ENCODE measurements at regions not wholly inside any gene's neighbourhood (a gene's known extent, or its start where the extent isn't known, plus 50 kb on each side); places are given as distances from the start of the nearest gene placed in this dataset.

DNA sequence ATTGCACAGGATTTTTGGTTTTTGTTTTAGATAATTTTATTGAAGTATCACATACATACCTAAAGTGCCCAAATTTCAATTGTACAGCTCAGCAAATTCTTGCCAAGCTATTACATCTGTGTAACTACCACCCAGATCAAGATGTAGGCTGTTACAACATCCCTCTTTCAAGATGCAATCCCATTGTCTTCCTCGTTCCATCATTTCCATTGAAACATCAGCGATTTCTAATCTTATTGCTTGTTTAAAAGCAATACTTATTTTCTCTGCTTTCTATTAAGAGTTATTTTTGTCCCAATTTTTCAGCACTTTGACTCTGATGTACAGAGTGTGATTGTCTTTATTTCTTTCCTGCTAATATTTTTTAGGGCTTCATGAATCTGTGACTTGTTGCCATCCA, 372.8 kb upstream of the SHH start:
- H3K9ac ChIP-seq (ENCODE audit: insufficient read length, low read depth) = no peak overlapping the region
- H3K27me3 ChIP-seq (ENCODE audit: insufficient read depth, insufficient read length) = no peaks in the 10 kb centered on the region
- no peak for DNase-seq (ENCODE audit: low read depth, low spot score)
- H3K4me1 ChIP-seq (ENCODE audit: insufficient read depth, insufficient read length) = no peaks in the 10 kb centered on the region
- no peak for TF ChIP-seq YY1 (IDR thresholded peaks at IDR 0.05; ENCODE audit: insufficient read depth, insufficient read length)
- TF ChIP-seq ZNF274 (IDR thresholded peaks at IDR 0.05; ENCODE audit: low read depth, low read length) = no peak
- H3K4me3 ChIP-seq (ENCODE audit: insufficient read length, low read depth) = no peak overlapping the region
- peaks cover 26% of the 10 kb centered on the region for H3K9me3 ChIP-seq (ENCODE audit: insufficient read depth, low read length)
- no peaks in the 10 kb centered on the region for H3K36me3 ChIP-seq (ENCODE audit: insufficient read depth, insufficient read length, low read length)

DNA sequence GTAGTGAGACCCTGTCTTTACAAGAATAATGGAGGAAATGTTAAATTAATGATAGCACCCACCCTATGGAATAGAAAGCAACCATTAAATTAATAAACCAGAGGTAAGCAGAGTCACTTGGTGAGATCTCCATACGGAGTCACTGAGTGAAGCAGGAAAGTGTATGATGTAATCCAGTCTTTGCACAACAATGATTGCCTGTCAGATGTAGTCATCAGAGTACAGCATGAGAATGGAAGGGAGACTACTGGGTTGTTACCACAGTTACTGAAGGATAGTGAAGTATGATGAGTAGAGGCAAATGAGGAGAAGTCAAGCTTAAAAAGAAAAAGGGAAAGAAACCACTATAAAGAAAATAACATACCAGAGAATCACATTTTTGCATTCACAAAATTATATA, 371.9 kb upstream of the SHH start:
- H3K9ac ChIP-seq (ENCODE audit: insufficient read length, low read depth) = no peak overlapping the region
- peaks cover 26% of the 10 kb centered on the region for H3K9me3 ChIP-seq (ENCODE audit: insufficient read depth, low read length)
- TF ChIP-seq SUZ12 (IDR thresholded peaks at IDR 0.05; ENCODE audit: extremely low read depth, insufficient read depth, insufficient read length) (no peak), YY1 (IDR thresholded peaks at IDR 0.05; ENCODE audit: insufficient read depth, insufficient read length) (no peak), ZNF274 (IDR thresholded peaks at IDR 0.05; ENCODE audit: low read depth, low read length) (no peak)
- no peaks in the 10 kb centered on the region for H3K27me3 ChIP-seq (ENCODE audit: insufficient read depth, insufficient read length)
- DNase-seq (ENCODE audit: low read depth, low spot score) = no peak
- no peaks in the 10 kb centered on the region for H3K4me1 ChIP-seq (ENCODE audit: insufficient read depth, insufficient read length)
- no peak overlapping the region for H3K4me3 ChIP-seq (ENCODE audit: insufficient read length, low read depth)
- H3K36me3 ChIP-seq (ENCODE audit: insufficient read depth, insufficient read length, low read length) = no peaks in the 10 kb centered on the region

DNA sequence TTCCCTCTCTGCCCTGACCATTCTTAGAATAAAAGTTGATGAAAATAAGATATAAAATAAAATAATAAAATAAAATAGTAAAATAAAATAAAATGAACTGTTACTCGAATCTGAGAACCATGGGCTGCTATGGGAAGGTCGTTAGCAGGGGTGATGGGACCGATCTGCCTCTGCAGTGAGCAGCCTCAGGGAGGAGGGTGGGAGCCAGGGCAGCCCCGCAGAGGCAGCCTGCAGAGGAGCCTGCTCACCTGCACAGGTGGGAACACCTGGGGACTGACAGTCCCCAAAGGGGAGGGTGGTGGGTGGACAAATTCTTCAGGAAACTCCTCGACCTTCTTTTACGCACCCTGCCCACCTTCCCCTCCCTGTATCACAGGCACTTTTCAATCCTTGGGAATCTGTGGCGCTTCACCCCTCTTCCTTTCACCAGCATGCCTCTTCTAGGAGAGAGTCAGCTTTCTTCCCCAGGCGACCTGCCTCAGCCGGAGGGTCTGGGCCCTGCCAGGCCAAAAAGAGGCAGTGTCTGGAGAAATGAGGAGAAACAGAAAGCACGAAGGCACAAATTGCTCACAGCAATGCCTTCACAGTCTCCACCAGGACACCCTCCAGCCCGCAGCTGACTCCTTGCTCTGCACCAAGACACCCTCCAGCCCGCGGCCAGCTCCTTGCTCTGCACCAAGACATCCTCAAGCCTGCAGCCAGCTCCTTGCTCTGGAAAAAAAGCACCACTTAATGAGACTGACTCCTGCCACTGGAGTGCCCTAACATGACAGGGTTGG, 368.4 kb upstream of the SHH start:
- Histone ChIP-seq H3K4me3 (ENCODE audit: insufficient read length, low read depth) (no peak overlapping the region), H3K27me3 (ENCODE audit: insufficient read depth, insufficient read length) (no peaks in the 10 kb centered on the region), H3K4me1 (ENCODE audit: insufficient read depth, insufficient read length) (no peaks in the 10 kb centered on the region), H3K36me3 (ENCODE audit: insufficient read depth, insufficient read length, low read length) (no peaks in the 10 kb centered on the region), H3K9ac (ENCODE audit: insufficient read length, low read depth) (no peak overlapping the region), H3K9me3 (ENCODE audit: insufficient read depth, low read length) (peaks cover 11% of the 10 kb centered on the region)
- TF ChIP-seq ZNF274 (IDR thresholded peaks at IDR 0.05; ENCODE audit: low read depth, low read length) (no peak), SUZ12 (IDR thresholded peaks at IDR 0.05; ENCODE audit: extremely low read depth, insufficient read depth, insufficient read length) (no peak), YY1 (IDR thresholded peaks at IDR 0.05; ENCODE audit: insufficient read depth, insufficient read length) (no peak)
- no peak for DNase-seq (ENCODE audit: low read depth, low spot score)

DNA sequence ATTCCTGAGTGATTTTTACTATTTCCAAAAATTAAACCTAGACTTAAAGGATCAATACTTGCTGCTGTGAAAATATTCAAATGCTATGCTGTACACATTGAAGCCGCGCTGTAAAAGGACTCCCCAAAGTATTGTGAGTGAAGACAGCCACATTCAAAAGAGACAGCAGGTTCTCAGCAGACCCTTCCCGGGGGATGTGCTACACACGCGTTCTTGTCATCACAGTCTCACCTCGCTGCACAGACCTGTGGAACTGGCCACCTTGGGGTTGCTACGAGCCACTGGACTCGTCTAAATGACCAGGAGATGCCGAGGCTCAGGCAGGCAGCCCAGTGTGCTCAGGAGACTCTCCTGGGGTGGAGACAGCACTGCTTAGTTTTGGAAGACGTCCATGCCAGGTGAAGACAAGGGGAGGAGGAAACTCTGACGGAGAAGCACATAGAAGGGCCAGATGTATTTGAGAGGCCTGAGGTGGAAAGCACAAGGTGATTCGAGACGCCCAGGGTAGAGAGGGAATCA, 367.7 kb upstream of the SHH start:
- H3K4me3 ChIP-seq (ENCODE audit: insufficient read length, low read depth) = no peak overlapping the region

DNA sequence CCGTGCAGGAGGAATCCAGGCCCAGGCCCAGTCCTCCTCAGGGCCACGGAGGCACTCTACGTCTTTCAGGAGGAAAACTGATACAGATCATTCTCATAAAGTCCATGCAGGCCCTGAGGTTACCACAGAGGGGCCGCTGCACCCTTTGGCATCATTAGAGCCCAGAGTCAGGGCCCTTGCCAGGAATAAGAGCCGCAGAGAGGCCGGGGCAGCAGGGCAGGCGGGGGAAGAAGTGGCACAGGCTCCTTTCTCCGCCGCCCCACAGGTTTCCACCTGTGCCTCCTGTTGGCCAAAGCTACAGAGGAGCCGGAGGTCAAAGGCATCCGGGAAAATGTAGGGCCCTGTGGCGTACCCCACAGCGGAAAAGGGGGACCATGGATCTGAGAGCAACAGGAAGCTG, 366.6 kb upstream of the SHH start:
- Histone ChIP-seq H3K36me3 (ENCODE audit: insufficient read depth, insufficient read length, low read length) (no peaks in the 10 kb centered on the region), H3K4me1 (ENCODE audit: insufficient read depth, insufficient read length) (no peaks in the 10 kb centered on the region), H3K9me3 (ENCODE audit: insufficient read depth, low read length) (no peaks in the 10 kb centered on the region), H3K27me3 (ENCODE audit: insufficient read depth, insufficient read length) (no peaks in the 10 kb centered on the region), H3K4me3 (ENCODE audit: insufficient read length, low read depth) (no peak overlapping the region), H3K9ac (ENCODE audit: insufficient read length, low read depth) (no peak overlapping the region)
- TF ChIP-seq ZNF274 (IDR thresholded peaks at IDR 0.05; ENCODE audit: low read depth, low read length) (no peak), SUZ12 (IDR thresholded peaks at IDR 0.05; ENCODE audit: extremely low read depth, insufficient read depth, insufficient read length) (no peak), YY1 (IDR thresholded peaks at IDR 0.05; ENCODE audit: insufficient read depth, insufficient read length) (no peak)
- no peak for DNase-seq (ENCODE audit: low read depth, low spot score)

More for the DNA sequence above, 367.7 kb upstream of the SHH start:
- H3K4me1 ChIP-seq (ENCODE audit: insufficient read depth, insufficient read length) = no peaks in the 10 kb centered on the region
- 0 out of 2 replicates have a peak, but pooled peaks cover 4% of the 10 kb centered on the region for H3K9me3 ChIP-seq (ENCODE audit: insufficient read depth, low read length)
- TF ChIP-seq YY1 (IDR thresholded peaks at IDR 0.05; ENCODE audit: insufficient read depth, insufficient read length) = no peak
- no peak for TF ChIP-seq SUZ12 (IDR thresholded peaks at IDR 0.05; ENCODE audit: extremely low read depth, insufficient read depth, insufficient read length)
- no peak for TF ChIP-seq ZNF274 (IDR thresholded peaks at IDR 0.05; ENCODE audit: low read depth, low read length)
- H3K27me3 ChIP-seq (ENCODE audit: insufficient read depth, insufficient read length) = no peaks in the 10 kb centered on the region
- DNase-seq (ENCODE audit: low read depth, low spot score) = no peak
- H3K36me3 ChIP-seq (ENCODE audit: insufficient read depth, insufficient read length, low read length) = no peaks in the 10 kb centered on the region
- H3K9ac ChIP-seq (ENCODE audit: insufficient read length, low read depth) = no peak overlapping the region

DNA sequence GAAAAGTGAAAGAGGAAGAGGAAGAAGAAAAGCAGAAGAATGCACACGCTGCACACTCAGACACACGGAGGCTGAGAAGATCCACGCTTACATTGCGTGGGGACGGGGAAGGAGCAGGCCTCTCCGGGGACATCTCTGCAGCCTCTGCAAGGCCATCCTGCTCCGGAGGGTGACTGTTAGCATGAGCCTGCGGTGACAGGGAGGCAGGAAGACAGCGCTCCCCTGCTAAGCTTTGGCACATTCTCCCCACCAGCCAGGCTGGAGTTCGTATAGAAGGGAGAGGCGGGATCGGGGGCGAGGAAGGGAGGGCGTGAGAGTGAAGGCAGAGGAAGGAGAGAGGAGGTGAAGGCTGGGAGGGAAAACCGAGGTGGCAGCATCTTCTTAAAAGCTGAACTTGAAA, 366.0 kb upstream of the SHH start:
- H3K4me3 ChIP-seq (ENCODE audit: insufficient read length, low read depth) = no peak overlapping the region
- no peaks in the 10 kb centered on the region for H3K4me1 ChIP-seq (ENCODE audit: insufficient read depth, insufficient read length)
- H3K27me3 ChIP-seq (ENCODE audit: insufficient read depth, insufficient read length) = no peaks in the 10 kb centered on the region
- no peak for DNase-seq (ENCODE audit: low read depth, low spot score)
- no peak overlapping the region for H3K9ac ChIP-seq (ENCODE audit: insufficient read length, low read depth)
- TF ChIP-seq SUZ12 (IDR thresholded peaks at IDR 0.05; ENCODE audit: extremely low read depth, insufficient read depth, insufficient read length) (no peak), ZNF274 (IDR thresholded peaks at IDR 0.05; ENCODE audit: low read depth, low read length) (no peak), YY1 (IDR thresholded peaks at IDR 0.05; ENCODE audit: insufficient read depth, insufficient read length) (no peak)
- no peaks in the 10 kb centered on the region for H3K36me3 ChIP-seq (ENCODE audit: insufficient read depth, insufficient read length, low read length)
- no peaks in the 10 kb centered on the region for H3K9me3 ChIP-seq (ENCODE audit: insufficient read depth, low read length)

DNA sequence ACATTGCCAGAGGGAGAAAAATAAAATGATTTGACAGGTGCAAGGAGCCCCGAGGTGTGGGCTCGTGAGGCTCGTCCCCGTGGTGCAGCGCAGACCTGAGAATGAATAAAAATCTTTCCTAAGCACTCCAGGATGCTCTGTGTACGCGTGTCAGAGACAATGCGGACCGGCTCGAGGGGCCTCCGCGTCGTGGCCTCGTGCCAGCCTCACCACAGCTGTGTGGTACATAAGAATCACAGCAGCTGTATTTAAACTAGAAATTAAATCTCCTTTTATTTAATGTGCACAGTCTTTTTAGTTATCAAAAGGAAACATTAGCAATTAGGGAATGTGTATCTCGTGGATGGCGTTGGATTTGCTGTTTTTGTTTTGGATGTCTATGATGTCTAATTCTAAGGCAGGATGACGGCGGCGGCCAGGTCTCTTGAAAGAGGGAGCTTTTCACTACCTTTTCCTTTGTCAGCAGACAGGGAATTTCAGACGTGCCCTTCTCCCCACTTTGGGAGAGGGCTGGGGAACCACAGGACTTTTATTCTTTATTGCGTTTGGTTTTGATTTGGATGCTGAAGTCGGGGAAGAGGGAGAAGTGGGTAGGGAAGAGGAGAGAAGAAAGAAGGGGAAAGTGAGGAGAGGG, 365.3 kb upstream of the SHH start:
- DNase-seq (ENCODE audit: low read depth, low spot score) = no peak

More for the DNA sequence above, 365.3 kb upstream of the SHH start:
- TF ChIP-seq ZNF274 (IDR thresholded peaks at IDR 0.05; ENCODE audit: low read depth, low read length) (no peak), YY1 (IDR thresholded peaks at IDR 0.05; ENCODE audit: insufficient read depth, insufficient read length) (no peak), SUZ12 (IDR thresholded peaks at IDR 0.05; ENCODE audit: extremely low read depth, insufficient read depth, insufficient read length) (no peak)
- Histone ChIP-seq H3K9ac (ENCODE audit: insufficient read length, low read depth) (no peak overlapping the region), H3K9me3 (ENCODE audit: insufficient read depth, low read length) (no peaks in the 10 kb centered on the region), H3K4me1 (ENCODE audit: insufficient read depth, insufficient read length) (no peaks in the 10 kb centered on the region), H3K27me3 (ENCODE audit: insufficient read depth, insufficient read length) (no peaks in the 10 kb centered on the region), H3K36me3 (ENCODE audit: insufficient read depth, insufficient read length, low read length) (no peaks in the 10 kb centered on the region), H3K4me3 (ENCODE audit: insufficient read length, low read depth) (no peak overlapping the region)
